ENCODE measurements at regions not wholly inside any gene's neighbourhood (a gene's known extent, or its start where the extent isn't known, plus 50 kb on each side); places are given as distances from the start of the nearest gene placed in this dataset.

- TF ChIP-seq, protein P1, sequence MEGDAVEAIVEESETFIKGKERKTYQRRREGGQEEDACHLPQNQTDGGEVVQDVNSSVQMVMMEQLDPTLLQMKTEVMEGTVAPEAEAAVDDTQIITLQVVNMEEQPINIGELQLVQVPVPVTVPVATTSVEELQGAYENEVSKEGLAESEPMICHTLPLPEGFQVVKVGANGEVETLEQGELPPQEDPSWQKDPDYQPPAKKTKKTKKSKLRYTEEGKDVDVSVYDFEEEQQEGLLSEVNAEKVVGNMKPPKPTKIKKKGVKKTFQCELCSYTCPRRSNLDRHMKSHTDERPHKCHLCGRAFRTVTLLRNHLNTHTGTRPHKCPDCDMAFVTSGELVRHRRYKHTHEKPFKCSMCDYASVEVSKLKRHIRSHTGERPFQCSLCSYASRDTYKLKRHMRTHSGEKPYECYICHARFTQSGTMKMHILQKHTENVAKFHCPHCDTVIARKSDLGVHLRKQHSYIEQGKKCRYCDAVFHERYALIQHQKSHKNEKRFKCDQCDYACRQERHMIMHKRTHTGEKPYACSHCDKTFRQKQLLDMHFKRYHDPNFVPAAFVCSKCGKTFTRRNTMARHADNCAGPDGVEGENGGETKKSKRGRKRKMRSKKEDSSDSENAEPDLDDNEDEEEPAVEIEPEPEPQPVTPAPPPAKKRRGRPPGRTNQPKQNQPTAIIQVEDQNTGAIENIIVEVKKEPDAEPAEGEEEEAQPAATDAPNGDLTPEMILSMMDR (IDR thresholded peaks at IDR 0.05), result no peak
- Histone ChIP-seq H3K4me1 (no peaks in the 10 kb centered on the region), H3K36me3 (no peaks in the 10 kb centered on the region), H3K27ac (no peak overlapping the region), H3K4me3 (no peak overlapping the region), H3K9me3 (no peaks in the 10 kb centered on the region), H3K27me3 (no peaks in the 10 kb centered on the region)
- no peak for ATAC-seq
- intact Hi-C loops (cut with DNase I), result no loop called here
- FAIRE-seq, result no peak
- WGBS, 2 donors, result 94 to 96% methylated on average over 3 of the region's 3 CpGs
- DNase-seq, result no peak
Observed at GRCh38 chr12:27382924-27383323, 50.3 kb downstream of the BMAL2 start.

- Histone ChIP-seq H3K27ac (no peak overlapping the region), H3K36me3 (no peaks in the 10 kb centered on the region), H3K27me3 (no peaks in the 10 kb centered on the region), H3K4me3 (no peak overlapping the region), H3K4me1 (no peaks in the 10 kb centered on the region), H3K9me3 (no peaks in the 10 kb centered on the region)
- DNase-seq (peak; percentile 59 to 88 (median 76)), FAIRE-seq (no peak), ATAC-seq (peak; percentile 83 to 96 (median 92))
- intact Hi-C loops (cut with DNase I), result no loop called here
- WGBS, 2 donors, result 59 to 60% methylated on average over 12 of the region's 12 CpGs
- TF ChIP-seq, protein P1 (IDR thresholded peaks at IDR 0.05), result peak; percentile 77 to 91 (median 86)
Observed at GRCh38 chr12:27383429-27384260, 51.0 kb downstream of the BMAL2 start.

DNA sequence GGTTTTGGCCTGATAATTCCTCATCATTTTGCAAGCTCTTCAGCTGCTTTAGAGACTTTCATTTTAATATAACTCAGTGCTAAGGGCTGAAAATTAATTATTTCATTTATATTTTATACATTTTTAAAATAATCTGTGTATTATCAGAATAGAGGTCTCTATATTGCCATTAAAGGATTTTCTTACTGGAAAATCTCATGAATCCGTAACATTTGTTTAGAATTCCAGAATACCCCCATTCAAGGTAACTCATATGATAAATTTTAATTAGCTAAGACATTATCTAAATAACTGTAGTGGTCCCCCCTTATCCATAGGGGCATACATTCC lies 51.6 kb downstream of the BMAL2 start:
- 83 to 86% methylated on average over 1 of the region's 1 CpG for WGBS, 2 donors
- no peak for ATAC-seq
- intact Hi-C loops (cut with DNase I), result no loop called here

GRCh38 chr12:27385766-27386564 lies 53.3 kb downstream of the BMAL2 start:
- Histone ChIP-seq H3K4me1 (no peaks in the 10 kb centered on the region), H3K9me3 (no peaks in the 10 kb centered on the region), H3K27me3 (no peaks in the 10 kb centered on the region), H3K36me3 (no peaks in the 10 kb centered on the region), H3K4me3 (no peak overlapping the region), H3K27ac (no peak overlapping the region)
- ATAC-seq (no peak), FAIRE-seq (no peak), DNase-seq (no peak)
- TF ChIP-seq, protein P1 (IDR thresholded peaks at IDR 0.05), result no peak
- 80 to 83% methylated on average over 10 of the region's 10 CpGs for WGBS, 2 donors
- intact Hi-C loops (cut with DNase I), result no loop called here

More for the DNA sequence above, 51.6 kb downstream of the BMAL2 start:
- Histone ChIP-seq H3K27ac (no peak overlapping the region), H3K36me3 (no peaks in the 10 kb centered on the region), H3K9me3 (no peaks in the 10 kb centered on the region), H3K4me1 (no peaks in the 10 kb centered on the region), H3K4me3 (no peak overlapping the region), H3K27me3 (no peaks in the 10 kb centered on the region)
- no peak for FAIRE-seq
- no peak for DNase-seq
- TF ChIP-seq, protein P1 (IDR thresholded peaks at IDR 0.05), result no peak
